ENCODE measurements at regions not wholly inside any gene's neighbourhood (a gene's known extent, or its start where the extent isn't known, plus 50 kb on each side); places are given as distances from the start of the nearest gene placed in this dataset.

DNA sequence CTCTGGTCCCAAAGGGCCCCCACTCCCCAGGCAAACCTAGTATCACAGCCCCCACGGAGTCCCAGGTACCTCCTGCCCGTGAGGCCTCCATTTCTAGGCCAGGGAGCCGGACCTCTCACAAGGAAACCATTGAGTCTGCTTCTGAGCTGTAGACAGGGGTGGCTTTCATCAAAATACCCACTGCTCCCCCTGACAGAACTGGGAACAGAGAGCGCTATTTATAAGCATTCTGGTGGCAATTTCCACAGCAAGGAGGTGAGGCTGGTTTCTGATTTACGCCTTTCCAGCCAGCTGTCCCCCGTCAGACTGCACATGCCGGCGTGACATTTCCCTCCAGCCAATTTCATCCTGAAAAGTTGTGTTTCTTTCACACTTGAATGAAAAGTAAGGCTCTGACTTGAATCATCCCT is 407.5 kb upstream of the PRKCQ start:
- TF ChIP-seq FOS (IDR thresholded peaks at IDR 0.05; ENCODE audit: borderline replicate concordance, insufficient read depth, low read length) (no peak), MYC (IDR thresholded peaks at IDR 0.05; ENCODE audit: low read depth, low read length) (no peak), POLR2A (IDR thresholded peaks at IDR 0.05; ENCODE audit: low read depth, low read length) (no peak), GATA2 (IDR thresholded peaks at IDR 0.05; ENCODE audit: insufficient read depth, insufficient read length, low read depth, low read length) (no peak), JUN (IDR thresholded peaks at IDR 0.05; ENCODE audit: borderline replicate concordance, insufficient read depth, insufficient read length, low read depth) (no peak), POLR2AphosphoS5 (IDR thresholded peaks at IDR 0.05; ENCODE audit: insufficient read depth, low read depth, low read length) (no peak), EZH2 (IDR thresholded peaks at IDR 0.05; ENCODE audit: borderline replicate concordance, low read depth, low read length, severe bottlenecking) (no peak)
- TF ChIP-seq, protein P1, sequence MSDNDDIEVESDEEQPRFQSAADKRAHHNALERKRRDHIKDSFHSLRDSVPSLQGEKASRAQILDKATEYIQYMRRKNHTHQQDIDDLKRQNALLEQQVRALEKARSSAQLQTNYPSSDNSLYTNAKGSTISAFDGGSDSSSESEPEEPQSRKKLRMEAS (IDR thresholded peaks at IDR 0.05; ENCODE audit: insufficient read depth, insufficient read length) = no peak
- FAIRE-seq = no peak
- H3K9ac ChIP-seq (replicated peaks; ENCODE audit: extremely low read depth, insufficient read depth, low read length) = no peak overlapping the region
- CTCF ChIA-PET = no interaction called here
- no peaks in the 10 kb centered on the region for H3K36me3 ChIP-seq (ENCODE audit: control insufficient read depth in 2 of 2, extremely low read depth in 1 of 2, insufficient read depth in 2 of 2, low read length in 2 of 2)
- no peak for DNase-seq (ENCODE audit: low read depth, low spot score)
- H3K27ac ChIP-seq (ENCODE audit: insufficient read depth, low read depth, low read length) = no peak overlapping the region
- dilution Hi-C loops (cut with MboI; ENCODE audit: extremely low pct_ligation_motif_present, low sequenced_read_pairs) = no loop called here
- intact Hi-C loops (cut with micrococcal nuclease) = no loop called here
- H3K9me3 ChIP-seq (replicated peaks; ENCODE audit: control insufficient read depth, insufficient read depth, low read length) = no peaks in the 10 kb centered on the region
- no peaks in the 10 kb centered on the region for H3K27me3 ChIP-seq (ENCODE audit: control insufficient read depth in 2 of 2, insufficient read depth in 2 of 2, low read length in 2 of 2)
- H3K9me1 ChIP-seq (replicated peaks; ENCODE audit: control insufficient read depth, extremely low read depth, insufficient read depth, low read length) = no peaks in the 10 kb centered on the region
- H3K79me2 ChIP-seq (ENCODE audit: control insufficient read depth, insufficient read depth, low read length) = no peaks in the 10 kb centered on the region
- H2AFZ ChIP-seq (ENCODE audit: low read depth, low read length) = no peak overlapping the region
- POLR2A ChIA-PET = no interaction called here
- H3K4me1 ChIP-seq (ENCODE audit: control insufficient read depth, extremely low read depth, insufficient read depth, low read length) = no peaks in the 10 kb centered on the region
- no peak overlapping the region for H3K4me2 ChIP-seq (ENCODE audit: insufficient read depth, low read length)
- no peak overlapping the region for H3K4me3 ChIP-seq (replicated peaks in 1 of 3; ENCODE audit: insufficient read depth in 1 of 3, low read depth in 1 of 3, low read length in 3 of 3)
- no peaks in the 10 kb centered on the region for H4K20me1 ChIP-seq (replicated peaks; ENCODE audit: control insufficient read depth, extremely low read depth, insufficient read depth, low read length)
- no TSS peak for BruUV-seq (replicated peaks)

DNA sequence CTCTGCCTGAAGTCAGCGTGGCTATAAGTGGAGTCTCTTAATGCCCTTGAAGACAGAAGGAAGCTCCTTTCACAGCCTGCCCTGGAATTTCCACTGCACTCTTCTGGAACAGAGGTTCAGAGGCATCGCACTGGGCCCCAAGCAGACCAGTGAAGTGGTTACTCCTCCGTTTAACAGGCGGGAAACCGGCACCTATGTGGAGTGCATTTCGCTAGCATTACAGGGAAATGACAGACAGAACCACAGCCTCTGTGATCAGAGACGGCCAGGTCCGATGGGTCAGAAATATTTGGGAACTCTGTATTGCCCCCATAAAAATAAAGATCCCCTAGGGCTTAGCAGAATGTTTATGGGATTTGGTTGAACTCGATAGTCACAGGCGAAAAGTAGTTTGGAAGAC is 406.9 kb upstream of the PRKCQ start:
- no TSS peak for BruUV-seq (replicated peaks)
- Histone ChIP-seq H4K20me1 (replicated peaks; ENCODE audit: control insufficient read depth, extremely low read depth, insufficient read depth, low read length) (no peaks in the 10 kb centered on the region), H3K9me1 (replicated peaks; ENCODE audit: control insufficient read depth, extremely low read depth, insufficient read depth, low read length) (no peaks in the 10 kb centered on the region), H3K27me3 (ENCODE audit: control insufficient read depth in 2 of 2, insufficient read depth in 2 of 2, low read length in 2 of 2) (no peaks in the 10 kb centered on the region), H3K79me2 (ENCODE audit: control insufficient read depth, insufficient read depth, low read length) (no peaks in the 10 kb centered on the region), H3K4me1 (ENCODE audit: control insufficient read depth, extremely low read depth, insufficient read depth, low read length) (no peaks in the 10 kb centered on the region), H3K9ac (replicated peaks; ENCODE audit: extremely low read depth, insufficient read depth, low read length) (no peak overlapping the region), H3K36me3 (ENCODE audit: control insufficient read depth in 2 of 2, extremely low read depth in 1 of 2, insufficient read depth in 2 of 2, low read length in 2 of 2) (no peaks in the 10 kb centered on the region), H3K4me3 (replicated peaks in 1 of 3; ENCODE audit: insufficient read depth in 1 of 3, low read depth in 1 of 3, low read length in 3 of 3) (no peak overlapping the region), H3K4me2 (ENCODE audit: insufficient read depth, low read length) (no peak overlapping the region), H3K27ac (ENCODE audit: insufficient read depth, low read depth, low read length) (no peak overlapping the region), H2AFZ (ENCODE audit: low read depth, low read length) (no peak overlapping the region), H3K9me3 (replicated peaks; ENCODE audit: control insufficient read depth, insufficient read depth, low read length) (no peaks in the 10 kb centered on the region)
- FAIRE-seq (no peak), DNase-seq (ENCODE audit: low read depth, low spot score) (no peak)
- TF ChIP-seq MYC (IDR thresholded peaks at IDR 0.05; ENCODE audit: low read depth, low read length) = no peak
- TF ChIP-seq, protein P1 (IDR thresholded peaks at IDR 0.05; ENCODE audit: insufficient read depth, insufficient read length) = no peak
- TF ChIP-seq GATA2 (IDR thresholded peaks at IDR 0.05; ENCODE audit: insufficient read depth, insufficient read length, low read depth, low read length) = no peak
- TF ChIP-seq, protein P2, sequence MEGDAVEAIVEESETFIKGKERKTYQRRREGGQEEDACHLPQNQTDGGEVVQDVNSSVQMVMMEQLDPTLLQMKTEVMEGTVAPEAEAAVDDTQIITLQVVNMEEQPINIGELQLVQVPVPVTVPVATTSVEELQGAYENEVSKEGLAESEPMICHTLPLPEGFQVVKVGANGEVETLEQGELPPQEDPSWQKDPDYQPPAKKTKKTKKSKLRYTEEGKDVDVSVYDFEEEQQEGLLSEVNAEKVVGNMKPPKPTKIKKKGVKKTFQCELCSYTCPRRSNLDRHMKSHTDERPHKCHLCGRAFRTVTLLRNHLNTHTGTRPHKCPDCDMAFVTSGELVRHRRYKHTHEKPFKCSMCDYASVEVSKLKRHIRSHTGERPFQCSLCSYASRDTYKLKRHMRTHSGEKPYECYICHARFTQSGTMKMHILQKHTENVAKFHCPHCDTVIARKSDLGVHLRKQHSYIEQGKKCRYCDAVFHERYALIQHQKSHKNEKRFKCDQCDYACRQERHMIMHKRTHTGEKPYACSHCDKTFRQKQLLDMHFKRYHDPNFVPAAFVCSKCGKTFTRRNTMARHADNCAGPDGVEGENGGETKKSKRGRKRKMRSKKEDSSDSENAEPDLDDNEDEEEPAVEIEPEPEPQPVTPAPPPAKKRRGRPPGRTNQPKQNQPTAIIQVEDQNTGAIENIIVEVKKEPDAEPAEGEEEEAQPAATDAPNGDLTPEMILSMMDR (IDR thresholded peaks at IDR 0.05; ENCODE audit: extremely low read depth in 1 of 2, insufficient read depth in 1 of 2, low read depth in 1 of 2, low read length in 2 of 2) = no peak
- no peak for TF ChIP-seq POLR2AphosphoS5 (IDR thresholded peaks at IDR 0.05; ENCODE audit: insufficient read depth, low read depth, low read length)
- no peak for TF ChIP-seq POLR2A (IDR thresholded peaks at IDR 0.05; ENCODE audit: low read depth, low read length)
- TF ChIP-seq FOS (IDR thresholded peaks at IDR 0.05; ENCODE audit: borderline replicate concordance, insufficient read depth, low read length) = no peak
- TF ChIP-seq JUN (IDR thresholded peaks at IDR 0.05; ENCODE audit: borderline replicate concordance, insufficient read depth, insufficient read length, low read depth) = no peak
- TF ChIP-seq EZH2 (IDR thresholded peaks at IDR 0.05; ENCODE audit: borderline replicate concordance, low read depth, low read length, severe bottlenecking) = no peak
- dilution Hi-C loops (cut with MboI; ENCODE audit: extremely low pct_ligation_motif_present, low sequenced_read_pairs) (no loop called here), intact Hi-C loops (cut with micrococcal nuclease) (no loop called here)
- ChIA-PET CTCF (no interaction called here), POLR2A (no interaction called here)
